ENCODE measurements at regions not wholly inside any gene's neighbourhood (a gene's known extent, or its start where the extent isn't known, plus 50 kb on each side); places are given as distances from the start of the nearest gene placed in this dataset.

DNA sequence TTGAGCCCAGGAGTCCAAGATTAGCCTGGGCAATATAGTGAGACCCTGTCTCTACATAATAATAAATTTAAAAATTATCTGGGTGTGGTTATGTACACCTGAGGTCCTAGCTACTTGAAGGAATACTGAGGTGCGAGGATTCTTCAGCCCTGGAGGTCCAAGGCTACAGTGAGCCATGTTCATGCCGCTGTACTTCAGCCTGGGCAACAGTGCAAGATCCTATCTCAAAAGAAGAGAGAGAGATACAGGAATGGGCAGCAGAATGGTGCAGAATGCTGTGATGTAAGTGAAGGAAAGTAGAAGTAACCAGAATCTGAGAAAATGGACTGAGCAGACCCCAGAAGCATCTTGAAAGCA is 62.7 kb upstream of the EXOC4 start:
- POLR2A ChIA-PET, result no interaction called here
- CTCF ChIA-PET, result no interaction called here
- Histone ChIP-seq H3K27me3 (ENCODE audit: control insufficient read depth, insufficient read depth, low read length) (no peaks in the 10 kb centered on the region), H3K4me3 (ENCODE audit: low read depth, low read length) (no peak overlapping the region), H3K36me3 (ENCODE audit: control insufficient read depth, insufficient read depth, low read length) (no peaks in the 10 kb centered on the region)
- TF ChIP-seq, protein P1, sequence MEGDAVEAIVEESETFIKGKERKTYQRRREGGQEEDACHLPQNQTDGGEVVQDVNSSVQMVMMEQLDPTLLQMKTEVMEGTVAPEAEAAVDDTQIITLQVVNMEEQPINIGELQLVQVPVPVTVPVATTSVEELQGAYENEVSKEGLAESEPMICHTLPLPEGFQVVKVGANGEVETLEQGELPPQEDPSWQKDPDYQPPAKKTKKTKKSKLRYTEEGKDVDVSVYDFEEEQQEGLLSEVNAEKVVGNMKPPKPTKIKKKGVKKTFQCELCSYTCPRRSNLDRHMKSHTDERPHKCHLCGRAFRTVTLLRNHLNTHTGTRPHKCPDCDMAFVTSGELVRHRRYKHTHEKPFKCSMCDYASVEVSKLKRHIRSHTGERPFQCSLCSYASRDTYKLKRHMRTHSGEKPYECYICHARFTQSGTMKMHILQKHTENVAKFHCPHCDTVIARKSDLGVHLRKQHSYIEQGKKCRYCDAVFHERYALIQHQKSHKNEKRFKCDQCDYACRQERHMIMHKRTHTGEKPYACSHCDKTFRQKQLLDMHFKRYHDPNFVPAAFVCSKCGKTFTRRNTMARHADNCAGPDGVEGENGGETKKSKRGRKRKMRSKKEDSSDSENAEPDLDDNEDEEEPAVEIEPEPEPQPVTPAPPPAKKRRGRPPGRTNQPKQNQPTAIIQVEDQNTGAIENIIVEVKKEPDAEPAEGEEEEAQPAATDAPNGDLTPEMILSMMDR (IDR thresholded peaks at IDR 0.05; ENCODE audit: insufficient read depth, low read depth, low read length), result no peak
- DNase-seq (ENCODE audit: low read depth), result no peak

- no peak overlapping the region for H3K4me3 ChIP-seq (ENCODE audit: low read depth, low read length)
- H3K27me3 ChIP-seq (ENCODE audit: control insufficient read depth, insufficient read depth, low read length), result no peaks in the 10 kb centered on the region
- ChIA-PET POLR2A (no interaction called here), CTCF (no interaction called here)
- H3K36me3 ChIP-seq (ENCODE audit: control insufficient read depth, insufficient read depth, low read length), result no peaks in the 10 kb centered on the region
- no peak for DNase-seq (ENCODE audit: low read depth)
- TF ChIP-seq, protein P1 (IDR thresholded peaks at IDR 0.05; ENCODE audit: insufficient read depth, low read depth, low read length), result no peak
Measured at GRCh38 chr7:133190650-133191049, 62.2 kb upstream of the EXOC4 start.

- Histone ChIP-seq H3K4me3 (ENCODE audit: low read depth, low read length) (no peak overlapping the region), H3K27me3 (ENCODE audit: control insufficient read depth, insufficient read depth, low read length) (peaks cover 2% of the 10 kb centered on the region; the same call in 1 of the 2 replicates), H3K36me3 (ENCODE audit: control insufficient read depth, insufficient read depth, low read length) (no peaks in the 10 kb centered on the region)
- TF ChIP-seq, protein P1 (IDR thresholded peaks at IDR 0.05; ENCODE audit: insufficient read depth, low read depth, low read length), result no peak
- DNase-seq (ENCODE audit: low read depth), result no peak
- ChIA-PET POLR2A (interaction anchor here (0.6 kb wide), 1 partner anchor 141 kb away, joined by 3 read pairs; no protein-coding TSS in a partner anchor), CTCF (interaction anchor here (0.6 kb wide), 1 partner anchor 140 kb away, joined by 3 read pairs; no protein-coding TSS in a partner anchor)
Measured at GRCh38 chr7:133191787-133192186, 61.1 kb upstream of the EXOC4 start.

DNA sequence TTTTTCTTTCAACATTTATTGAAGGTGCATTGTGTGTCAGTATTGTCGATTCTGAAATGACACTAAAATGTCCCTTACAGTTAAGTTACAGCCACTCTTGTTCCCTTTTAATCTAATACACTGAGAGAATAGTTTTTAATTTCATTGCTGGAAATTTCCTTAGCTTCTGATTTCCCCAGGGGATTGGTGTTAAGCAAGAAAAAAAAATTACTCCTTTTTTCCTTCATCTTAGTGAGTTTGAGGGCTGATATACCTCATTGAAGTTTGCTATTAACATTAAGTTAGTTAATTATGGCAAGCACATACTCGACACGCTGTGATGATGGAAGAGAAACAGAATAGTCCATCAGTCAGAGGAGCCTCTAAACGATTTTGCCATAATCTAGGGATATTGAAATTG is 57.0 kb upstream of the EXOC4 start:
- no peak for DNase-seq (ENCODE audit: low read depth)
- Histone ChIP-seq H3K27me3 (ENCODE audit: control insufficient read depth, insufficient read depth, low read length) (peaks cover 4% of the 10 kb centered on the region; the same call in 1 of the 2 replicates), H3K36me3 (ENCODE audit: control insufficient read depth, insufficient read depth, low read length) (no peaks in the 10 kb centered on the region), H3K4me3 (ENCODE audit: low read depth, low read length) (no peak overlapping the region)
- ChIA-PET CTCF (interaction anchor here (0.7 to 1.0 kb wide), 2 partner anchors 83 to 239 kb away, joined by 3 read pairs; no protein-coding TSS in a partner anchor), POLR2A (no interaction called here)
- TF ChIP-seq, protein P1 (IDR thresholded peaks at IDR 0.05; ENCODE audit: insufficient read depth, low read depth, low read length), result no peak

DNA sequence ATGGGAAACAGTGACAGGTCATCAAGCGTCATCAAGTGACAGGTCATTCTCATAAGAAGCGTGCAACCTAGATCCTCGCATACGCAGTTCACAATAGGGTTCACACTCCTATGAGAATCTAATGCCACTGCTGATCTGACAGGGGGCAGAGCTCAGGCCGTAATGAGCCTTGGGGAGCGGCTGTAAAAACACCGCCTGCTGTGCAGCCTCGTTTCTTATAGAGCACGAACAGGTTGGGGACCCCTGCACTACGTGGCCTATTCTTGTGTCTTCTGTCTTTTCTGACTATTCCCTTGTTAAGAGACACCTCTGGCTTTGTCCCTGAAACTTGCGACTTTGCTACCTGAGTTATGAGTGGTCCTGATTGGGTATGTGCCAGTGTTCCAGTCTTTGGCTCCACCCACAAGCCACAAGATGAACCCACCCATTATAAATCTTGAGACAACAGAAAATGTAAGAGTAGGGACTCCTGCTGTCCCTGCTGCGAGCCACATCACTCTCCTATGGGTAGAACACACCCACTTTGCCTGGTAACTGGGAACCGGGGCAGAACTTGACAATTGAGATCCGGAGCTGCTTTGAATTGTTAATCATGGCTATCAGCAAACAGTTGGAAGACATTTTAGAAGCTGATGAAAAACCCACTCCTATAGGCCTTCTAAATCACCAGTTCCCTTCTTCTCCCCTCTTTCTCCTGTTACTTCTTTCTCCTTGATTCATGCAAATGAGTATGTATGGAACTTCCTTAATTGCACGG is 55.8 kb upstream of the EXOC4 start:
- H3K4me3 ChIP-seq (ENCODE audit: low read depth, low read length), result no peak overlapping the region
- H3K36me3 ChIP-seq (ENCODE audit: control insufficient read depth, insufficient read depth, low read length), result no peaks in the 10 kb centered on the region
- peaks cover 4% of the 10 kb centered on the region; the same call in 1 of the 2 replicates for H3K27me3 ChIP-seq (ENCODE audit: control insufficient read depth, insufficient read depth, low read length)
- TF ChIP-seq, protein P1 (IDR thresholded peaks at IDR 0.05; ENCODE audit: insufficient read depth, low read depth, low read length), result no peak
- no peak for DNase-seq (ENCODE audit: low read depth)
- ChIA-PET CTCF (interaction anchor here (1.0 kb wide), 1 partner anchor 238 kb away, joined by 3 read pairs; no protein-coding TSS in a partner anchor), POLR2A (no interaction called here)

Data from BJ (cell line).